WI38 (cell line): ENCODE measurements at regions not wholly inside any gene's neighbourhood (a gene's known extent, or its start where the extent isn't known, plus 50 kb on each side); places are given as distances from the start of the nearest gene placed in this dataset.

ENCODE experiments used
- H3K4me3 ChIP-seq: 2 replicates; pipeline ENCODE4 v1.5.1; 2011; ENCODE audit warnings: low read depth, mild to moderate bottlenecking, control low read depth, low read length
- TF ChIP-seq, protein P1 (sequence below): IDR thresholded peaks from 2 replicates; pipeline ENCODE4 v1.5.1; 2012; ENCODE audit warnings: low read depth, mild to moderate bottlenecking, control low read depth, low read length

DNA sequence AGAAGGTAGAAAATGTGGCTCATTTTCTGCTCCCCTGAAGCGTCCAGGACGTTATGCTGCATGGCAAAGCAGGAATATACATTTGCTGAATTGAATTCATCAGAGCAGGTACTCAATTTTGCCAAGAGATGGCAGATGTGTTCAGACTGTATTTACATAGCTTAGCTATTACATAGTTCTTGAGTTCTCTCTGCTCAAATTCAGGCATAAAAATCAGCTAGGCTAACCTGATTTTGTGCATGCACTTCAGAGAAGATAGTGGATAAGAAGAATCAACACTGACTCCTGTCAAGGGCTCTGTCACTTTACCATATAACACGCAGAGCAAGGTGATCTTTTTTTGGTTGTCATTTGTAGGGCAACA, 209.2 kb upstream of the FAM3C start:
- TF ChIP-seq, protein P1, sequence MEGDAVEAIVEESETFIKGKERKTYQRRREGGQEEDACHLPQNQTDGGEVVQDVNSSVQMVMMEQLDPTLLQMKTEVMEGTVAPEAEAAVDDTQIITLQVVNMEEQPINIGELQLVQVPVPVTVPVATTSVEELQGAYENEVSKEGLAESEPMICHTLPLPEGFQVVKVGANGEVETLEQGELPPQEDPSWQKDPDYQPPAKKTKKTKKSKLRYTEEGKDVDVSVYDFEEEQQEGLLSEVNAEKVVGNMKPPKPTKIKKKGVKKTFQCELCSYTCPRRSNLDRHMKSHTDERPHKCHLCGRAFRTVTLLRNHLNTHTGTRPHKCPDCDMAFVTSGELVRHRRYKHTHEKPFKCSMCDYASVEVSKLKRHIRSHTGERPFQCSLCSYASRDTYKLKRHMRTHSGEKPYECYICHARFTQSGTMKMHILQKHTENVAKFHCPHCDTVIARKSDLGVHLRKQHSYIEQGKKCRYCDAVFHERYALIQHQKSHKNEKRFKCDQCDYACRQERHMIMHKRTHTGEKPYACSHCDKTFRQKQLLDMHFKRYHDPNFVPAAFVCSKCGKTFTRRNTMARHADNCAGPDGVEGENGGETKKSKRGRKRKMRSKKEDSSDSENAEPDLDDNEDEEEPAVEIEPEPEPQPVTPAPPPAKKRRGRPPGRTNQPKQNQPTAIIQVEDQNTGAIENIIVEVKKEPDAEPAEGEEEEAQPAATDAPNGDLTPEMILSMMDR: no peak

DNA sequence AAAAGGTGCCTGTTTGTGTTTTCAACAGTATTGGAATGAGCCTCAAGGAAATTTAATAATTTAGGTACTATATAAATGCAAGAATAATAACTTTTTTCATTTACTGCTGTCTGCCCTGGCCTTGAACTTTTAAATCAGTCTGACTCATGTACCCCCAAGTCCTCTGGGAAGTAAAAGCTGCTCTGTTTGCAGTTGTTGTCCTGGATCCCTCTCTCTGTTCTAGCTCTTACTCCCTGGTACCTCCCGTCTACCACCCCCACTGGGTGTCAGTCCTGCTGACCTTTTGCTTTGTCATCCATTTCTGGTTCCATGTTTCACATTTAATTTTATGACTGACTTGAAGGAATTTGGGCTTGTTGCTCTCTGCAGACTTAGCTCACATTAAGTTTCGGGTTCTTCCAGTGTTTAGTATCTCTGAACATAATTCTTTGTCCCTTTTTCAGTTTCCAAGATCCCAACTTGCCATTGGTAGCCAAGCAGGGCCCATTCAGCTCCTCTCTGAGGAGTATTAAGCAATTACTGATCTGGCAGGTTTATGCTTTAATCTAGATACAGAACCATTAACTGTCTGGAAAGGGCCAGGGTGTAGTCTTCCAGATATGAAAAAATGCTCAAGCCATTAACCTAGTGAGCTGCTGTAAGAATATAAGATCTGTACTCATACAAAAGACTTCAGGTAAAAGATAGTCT, 208.7 kb upstream of the FAM3C start:
- H3K4me3 ChIP-seq: no peak overlapping the region
- TF ChIP-seq, protein P1: no peak

More for the DNA sequence above, 209.2 kb upstream of the FAM3C start:
- no peak overlapping the region for H3K4me3 ChIP-seq

DNA sequence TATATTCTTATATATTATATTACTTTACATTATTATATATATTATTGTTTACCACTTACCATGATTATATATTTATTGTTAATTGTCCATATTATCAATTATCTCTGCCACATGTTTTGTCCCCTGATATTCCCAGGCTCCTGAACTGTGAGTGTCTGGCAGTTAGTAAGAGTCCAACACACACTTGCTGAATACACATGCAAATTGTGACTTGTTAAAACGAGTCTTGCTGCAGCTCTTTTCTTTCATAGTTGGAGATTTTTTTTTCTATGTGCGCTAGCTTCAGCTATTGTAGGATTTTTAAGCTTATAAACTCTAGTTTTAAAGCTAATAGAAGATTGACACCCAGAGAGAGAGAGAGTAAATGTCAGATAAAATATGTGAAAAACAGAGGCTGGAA, 207.8 kb upstream of the FAM3C start:
- no peak overlapping the region for H3K4me3 ChIP-seq
- TF ChIP-seq, protein P1: no peak

DNA sequence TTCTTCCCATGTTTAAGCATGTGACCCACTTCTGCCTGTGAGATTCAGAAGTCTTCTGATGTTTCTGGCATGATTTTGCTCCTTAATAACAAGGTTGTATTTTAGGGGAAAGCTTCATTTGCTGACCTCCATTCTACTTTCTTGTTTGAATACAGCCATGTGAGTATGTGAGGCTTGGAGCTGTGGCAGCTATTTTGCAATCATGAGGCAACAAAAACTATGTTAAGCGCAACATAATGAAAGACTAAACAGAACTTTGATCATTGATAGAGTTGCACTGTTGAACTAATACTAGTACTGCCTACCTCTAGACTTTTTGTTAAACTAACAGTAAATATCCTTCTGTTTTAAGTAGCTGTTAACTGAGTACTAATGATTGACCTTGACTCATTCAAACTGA, 203.8 kb upstream of the FAM3C start:
- TF ChIP-seq, protein P1: no peak
- H3K4me3 ChIP-seq: no peak overlapping the region

DNA sequence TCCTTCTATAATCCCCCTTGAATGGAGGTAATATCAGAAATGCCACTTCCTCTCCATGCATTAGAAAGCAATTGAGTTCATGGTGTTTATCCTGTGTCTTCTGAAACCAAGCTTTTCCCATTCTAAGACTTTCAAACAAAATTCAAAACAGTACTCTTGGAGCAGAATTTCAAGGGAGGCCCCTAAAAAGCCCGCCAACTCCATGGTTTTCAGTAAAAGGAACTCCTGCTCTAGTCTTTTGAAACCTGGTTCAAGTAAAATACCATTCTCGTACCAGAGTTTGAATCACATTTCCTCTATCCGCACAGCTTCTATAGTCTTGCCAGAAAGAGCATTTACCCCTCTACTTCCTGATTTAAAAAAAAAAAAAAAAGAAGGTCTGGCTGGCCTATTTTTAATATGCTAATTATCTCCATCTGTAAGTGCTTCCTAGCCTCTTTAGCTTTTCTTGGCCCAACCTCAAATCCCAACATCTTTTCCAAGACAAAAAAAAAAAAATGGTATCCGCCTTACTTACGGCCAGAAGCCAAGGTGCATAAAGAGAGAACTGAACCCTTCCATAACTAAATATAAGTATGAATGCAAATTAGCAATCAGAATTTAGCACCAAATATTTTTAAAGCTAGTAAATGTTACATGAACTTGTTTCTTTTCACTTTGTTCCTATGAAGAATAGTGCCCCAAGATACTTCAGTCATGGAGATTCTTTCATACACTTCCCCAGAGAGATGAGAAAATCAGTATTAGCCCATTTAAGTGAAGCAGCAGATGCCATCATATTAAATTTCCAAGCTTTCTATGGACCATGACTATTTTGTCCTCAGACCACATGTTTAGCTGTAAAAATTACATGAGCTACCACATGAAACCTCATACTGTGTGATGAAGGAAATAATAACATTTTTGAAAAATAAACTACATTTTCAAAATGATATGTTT, 199.9 kb upstream of the FAM3C start:
- no peak overlapping the region for H3K4me3 ChIP-seq
- TF ChIP-seq, protein P1: no peak

DNA sequence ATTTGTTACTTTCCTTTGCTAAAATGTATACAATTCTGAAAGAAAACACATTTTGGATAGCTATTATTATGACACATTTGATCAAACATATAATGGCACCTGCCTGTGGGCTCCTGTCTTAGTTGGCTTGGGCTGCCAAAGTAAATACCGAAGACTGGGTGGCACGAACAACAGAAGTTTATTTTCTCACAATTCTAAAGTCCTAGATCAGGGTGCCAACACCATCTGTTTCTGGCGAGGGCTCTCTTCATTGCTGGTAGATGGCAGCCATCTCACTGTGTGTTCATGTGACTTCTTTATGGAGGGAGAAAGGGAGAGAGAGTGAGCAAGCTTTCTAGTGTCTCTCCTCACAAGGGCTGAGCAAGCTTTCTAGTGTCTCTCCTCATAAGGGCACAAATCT, 195.8 kb upstream of the FAM3C start:
- TF ChIP-seq, protein P1: no peak
- no peak overlapping the region for H3K4me3 ChIP-seq

DNA sequence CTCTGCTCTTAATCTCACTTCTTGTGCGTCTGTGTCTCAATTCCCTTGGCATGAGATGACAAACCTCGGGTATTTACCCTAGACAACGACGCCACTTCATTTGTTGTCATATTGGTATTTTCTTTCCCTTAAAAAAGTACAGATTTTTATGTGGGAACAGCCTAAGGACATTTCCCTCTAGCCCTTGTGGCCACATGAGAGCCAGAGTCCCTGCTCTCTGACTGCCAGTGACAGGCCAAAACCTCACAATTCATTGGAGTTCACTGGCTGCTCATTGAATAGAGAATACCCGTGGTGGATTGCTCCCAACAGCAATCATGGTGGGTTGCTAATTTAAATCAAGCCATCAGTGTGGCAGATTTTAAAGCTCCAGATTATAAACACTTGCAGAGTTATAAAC, 191.3 kb upstream of the FAM3C start:
- H3K4me3 ChIP-seq: no peak overlapping the region
- TF ChIP-seq, protein P1: no peak
